ENCODE measurements at regions not wholly inside any gene's neighbourhood (a gene's known extent, or its start where the extent isn't known, plus 50 kb on each side); places are given as distances from the start of the nearest gene placed in this dataset.

GRCh38 chr14:53613404-53614253 lies 343.0 kb downstream of the BMP4 start:
- no peaks in the 10 kb centered on the region for H4K20me1 ChIP-seq (ENCODE audit: insufficient read depth, low read length)
- H3K4me3 ChIP-seq (ENCODE audit: low read depth, low read length, poor library complexity, severe bottlenecking): peak overlapping the region; percentile 43
- H3K9me2 ChIP-seq (ENCODE audit: low read depth, low read length): no peaks in the 10 kb centered on the region
- H3K36me3 ChIP-seq (ENCODE audit: insufficient read depth, low read length): no peaks in the 10 kb centered on the region
- TF ChIP-seq EZH2 (IDR thresholded peaks at IDR 0.05; ENCODE audit: borderline replicate concordance, low read length) (no peak), CTCF (IDR thresholded peaks at IDR 0.05; ENCODE audit: low read length) (no peak)
- no peaks in the 10 kb centered on the region for H3K27me3 ChIP-seq (ENCODE audit: insufficient read depth, low read length)
- no peaks in the 10 kb centered on the region for H3K9me3 ChIP-seq (ENCODE audit: low read length)
- no peak overlapping the region for H2AFZ ChIP-seq (ENCODE audit: low read length)
- peak overlapping the region; percentile 97 for H3K27ac ChIP-seq (ENCODE audit: low read depth, low read length, poor library complexity, severe bottlenecking)
- H3K9ac ChIP-seq (ENCODE audit: low read length): peak overlapping the region; percentile 53
- no peaks in the 10 kb centered on the region for H3K79me2 ChIP-seq (ENCODE audit: insufficient read depth, low read length)
- peaks cover 36% of the 10 kb centered on the region for H3K4me1 ChIP-seq (ENCODE audit: insufficient read depth, low read length, severe bottlenecking)
- H3K4me2 ChIP-seq (ENCODE audit: low read length): peak overlapping the region; percentile 79
- H3F3A ChIP-seq (ENCODE audit: insufficient read depth, low read length): no peaks in the 10 kb centered on the region

GRCh38 chr14:53610947-53611346 lies 345.7 kb downstream of the BMP4 start:
- Histone ChIP-seq H2AFZ (ENCODE audit: low read length) (no peak overlapping the region), H4K20me1 (ENCODE audit: insufficient read depth, low read length) (no peaks in the 10 kb centered on the region), H3K9me2 (ENCODE audit: low read depth, low read length) (no peaks in the 10 kb centered on the region), H3K79me2 (ENCODE audit: insufficient read depth, low read length) (no peaks in the 10 kb centered on the region), H3K4me1 (ENCODE audit: insufficient read depth, low read length, severe bottlenecking) (peaks cover 36% of the 10 kb centered on the region), H3K36me3 (ENCODE audit: insufficient read depth, low read length) (no peaks in the 10 kb centered on the region), H3K27me3 (ENCODE audit: insufficient read depth, low read length) (no peaks in the 10 kb centered on the region), H3K4me3 (ENCODE audit: low read depth, low read length, poor library complexity, severe bottlenecking) (no peak overlapping the region), H3K9ac (ENCODE audit: low read length) (no peak overlapping the region), H3F3A (ENCODE audit: insufficient read depth, low read length) (no peaks in the 10 kb centered on the region), H3K4me2 (ENCODE audit: low read length) (no peak overlapping the region), H3K27ac (ENCODE audit: low read depth, low read length, poor library complexity, severe bottlenecking) (peak overlapping the region; percentile 44), H3K9me3 (ENCODE audit: low read length) (no peaks in the 10 kb centered on the region)
- TF ChIP-seq CTCF (IDR thresholded peaks at IDR 0.05; ENCODE audit: low read length): no peak
- TF ChIP-seq EZH2 (IDR thresholded peaks at IDR 0.05; ENCODE audit: borderline replicate concordance, low read length): no peak

- H3K79me2 ChIP-seq (ENCODE audit: insufficient read depth, low read length): no peaks in the 10 kb centered on the region
- H3K36me3 ChIP-seq (ENCODE audit: insufficient read depth, low read length): no peaks in the 10 kb centered on the region
- H3K27me3 ChIP-seq (ENCODE audit: insufficient read depth, low read length): no peaks in the 10 kb centered on the region
- peaks cover 30% of the 10 kb centered on the region for H3K4me1 ChIP-seq (ENCODE audit: insufficient read depth, low read length, severe bottlenecking)
- H3F3A ChIP-seq (ENCODE audit: insufficient read depth, low read length): no peaks in the 10 kb centered on the region
- TF ChIP-seq CTCF (IDR thresholded peaks at IDR 0.05; ENCODE audit: low read length) (no peak), EZH2 (IDR thresholded peaks at IDR 0.05; ENCODE audit: borderline replicate concordance, low read length) (no peak)
- no peaks in the 10 kb centered on the region for H4K20me1 ChIP-seq (ENCODE audit: insufficient read depth, low read length)
- H2AFZ ChIP-seq (ENCODE audit: low read length): no peak overlapping the region
- H3K27ac ChIP-seq (ENCODE audit: low read depth, low read length, poor library complexity, severe bottlenecking): no peak overlapping the region
- H3K4me3 ChIP-seq (ENCODE audit: low read depth, low read length, poor library complexity, severe bottlenecking): no peak overlapping the region
- no peaks in the 10 kb centered on the region for H3K9me2 ChIP-seq (ENCODE audit: low read depth, low read length)
- H3K4me2 ChIP-seq (ENCODE audit: low read length): no peak overlapping the region
- H3K9me3 ChIP-seq (ENCODE audit: low read length): no peaks in the 10 kb centered on the region
- no peak overlapping the region for H3K9ac ChIP-seq (ENCODE audit: low read length)
Measured at GRCh38 chr14:53609009-53609408, 347.6 kb downstream of the BMP4 start.
